ENCODE measurements at regions not wholly inside any gene's neighbourhood (a gene's known extent, or its start where the extent isn't known, plus 50 kb on each side); places are given as distances from the start of the nearest gene placed in this dataset.

DNA sequence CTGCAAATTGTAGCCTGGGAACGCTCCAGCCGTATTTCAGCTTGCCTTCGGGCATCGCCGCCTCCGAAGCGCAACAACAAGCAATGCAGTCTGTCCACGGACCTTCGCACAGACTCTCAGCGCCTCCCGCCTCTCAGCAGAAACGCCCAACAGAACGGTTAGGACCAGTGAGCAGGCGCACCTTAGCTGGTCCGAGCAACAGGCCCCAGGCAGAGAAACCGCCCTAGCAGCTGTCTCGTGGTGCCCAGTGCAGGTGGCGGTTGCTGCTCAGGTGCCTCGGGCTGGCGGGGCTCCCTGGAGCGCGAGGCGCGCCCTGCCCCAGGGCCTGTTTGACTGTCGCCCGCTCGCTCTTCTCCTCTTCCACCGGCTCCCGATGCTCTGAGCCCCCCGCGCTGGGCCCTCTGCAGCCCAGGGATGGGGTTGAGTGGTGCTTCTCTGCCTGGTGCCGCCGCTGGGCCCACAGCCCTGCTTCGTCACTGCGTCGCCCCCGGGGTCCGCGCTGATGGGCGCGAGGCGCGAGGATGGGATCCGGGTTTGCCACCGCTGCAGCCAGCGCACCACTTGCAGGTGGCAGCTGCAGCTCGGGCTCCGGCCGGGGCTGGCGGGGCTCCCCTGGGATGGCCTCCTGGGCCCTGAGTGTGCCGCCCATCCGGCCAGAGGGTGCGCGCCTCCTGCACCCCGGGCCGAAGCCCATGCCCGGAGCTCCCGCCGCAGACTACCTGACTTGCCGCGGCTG is 268.4 kb upstream of the FRG2C start:
- TF ChIP-seq, protein P1, sequence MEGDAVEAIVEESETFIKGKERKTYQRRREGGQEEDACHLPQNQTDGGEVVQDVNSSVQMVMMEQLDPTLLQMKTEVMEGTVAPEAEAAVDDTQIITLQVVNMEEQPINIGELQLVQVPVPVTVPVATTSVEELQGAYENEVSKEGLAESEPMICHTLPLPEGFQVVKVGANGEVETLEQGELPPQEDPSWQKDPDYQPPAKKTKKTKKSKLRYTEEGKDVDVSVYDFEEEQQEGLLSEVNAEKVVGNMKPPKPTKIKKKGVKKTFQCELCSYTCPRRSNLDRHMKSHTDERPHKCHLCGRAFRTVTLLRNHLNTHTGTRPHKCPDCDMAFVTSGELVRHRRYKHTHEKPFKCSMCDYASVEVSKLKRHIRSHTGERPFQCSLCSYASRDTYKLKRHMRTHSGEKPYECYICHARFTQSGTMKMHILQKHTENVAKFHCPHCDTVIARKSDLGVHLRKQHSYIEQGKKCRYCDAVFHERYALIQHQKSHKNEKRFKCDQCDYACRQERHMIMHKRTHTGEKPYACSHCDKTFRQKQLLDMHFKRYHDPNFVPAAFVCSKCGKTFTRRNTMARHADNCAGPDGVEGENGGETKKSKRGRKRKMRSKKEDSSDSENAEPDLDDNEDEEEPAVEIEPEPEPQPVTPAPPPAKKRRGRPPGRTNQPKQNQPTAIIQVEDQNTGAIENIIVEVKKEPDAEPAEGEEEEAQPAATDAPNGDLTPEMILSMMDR (IDR thresholded peaks at IDR 0.05), result no peak
- TF ChIP-seq RAD21 (IDR thresholded peaks at IDR 0.05; ENCODE audit: low read length), result no peak
- no peak for TF ChIP-seq EZH2phosphoT487 (IDR thresholded peaks at IDR 0.05; ENCODE audit: borderline replicate concordance, low read depth)
- TF ChIP-seq, protein P2, sequence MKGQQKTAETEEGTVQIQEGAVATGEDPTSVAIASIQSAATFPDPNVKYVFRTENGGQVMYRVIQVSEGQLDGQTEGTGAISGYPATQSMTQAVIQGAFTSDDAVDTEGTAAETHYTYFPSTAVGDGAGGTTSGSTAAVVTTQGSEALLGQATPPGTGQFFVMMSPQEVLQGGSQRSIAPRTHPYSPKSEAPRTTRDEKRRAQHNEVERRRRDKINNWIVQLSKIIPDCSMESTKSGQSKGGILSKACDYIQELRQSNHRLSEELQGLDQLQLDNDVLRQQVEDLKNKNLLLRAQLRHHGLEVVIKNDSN (IDR thresholded peaks at IDR 0.05; ENCODE audit: borderline replicate concordance, low read depth), result no peak
- no peak for TF ChIP-seq EP300 (IDR thresholded peaks at IDR 0.05; ENCODE audit: borderline replicate concordance in 1 of 2, low read depth in 1 of 2, low read length in 1 of 2)
- TF ChIP-seq NFIC (IDR thresholded peaks at IDR 0.05; ENCODE audit: borderline replicate concordance), result no peak
- TF ChIP-seq FOXJ3 (CRISPR knock-in tag; IDR thresholded peaks at IDR 0.05), result no peak
- TF ChIP-seq TCF12 (IDR thresholded peaks at IDR 0.05), result no peak
- TF ChIP-seq, protein P3, sequence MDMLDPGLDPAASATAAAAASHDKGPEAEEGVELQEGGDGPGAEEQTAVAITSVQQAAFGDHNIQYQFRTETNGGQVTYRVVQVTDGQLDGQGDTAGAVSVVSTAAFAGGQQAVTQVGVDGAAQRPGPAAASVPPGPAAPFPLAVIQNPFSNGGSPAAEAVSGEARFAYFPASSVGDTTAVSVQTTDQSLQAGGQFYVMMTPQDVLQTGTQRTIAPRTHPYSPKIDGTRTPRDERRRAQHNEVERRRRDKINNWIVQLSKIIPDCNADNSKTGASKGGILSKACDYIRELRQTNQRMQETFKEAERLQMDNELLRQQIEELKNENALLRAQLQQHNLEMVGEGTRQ (IDR thresholded peaks at IDR 0.05; ENCODE audit: borderline replicate concordance, low read depth, low read length), result no peak
- no peak for TF ChIP-seq TEAD4 (IDR thresholded peaks at IDR 0.05; ENCODE audit: borderline replicate concordance, insufficient read depth)
- no peak for TF ChIP-seq POLR2AphosphoS5 (IDR thresholded peaks at IDR 0.05; ENCODE audit: low read depth, low read length)
- TF ChIP-seq, protein P4, sequence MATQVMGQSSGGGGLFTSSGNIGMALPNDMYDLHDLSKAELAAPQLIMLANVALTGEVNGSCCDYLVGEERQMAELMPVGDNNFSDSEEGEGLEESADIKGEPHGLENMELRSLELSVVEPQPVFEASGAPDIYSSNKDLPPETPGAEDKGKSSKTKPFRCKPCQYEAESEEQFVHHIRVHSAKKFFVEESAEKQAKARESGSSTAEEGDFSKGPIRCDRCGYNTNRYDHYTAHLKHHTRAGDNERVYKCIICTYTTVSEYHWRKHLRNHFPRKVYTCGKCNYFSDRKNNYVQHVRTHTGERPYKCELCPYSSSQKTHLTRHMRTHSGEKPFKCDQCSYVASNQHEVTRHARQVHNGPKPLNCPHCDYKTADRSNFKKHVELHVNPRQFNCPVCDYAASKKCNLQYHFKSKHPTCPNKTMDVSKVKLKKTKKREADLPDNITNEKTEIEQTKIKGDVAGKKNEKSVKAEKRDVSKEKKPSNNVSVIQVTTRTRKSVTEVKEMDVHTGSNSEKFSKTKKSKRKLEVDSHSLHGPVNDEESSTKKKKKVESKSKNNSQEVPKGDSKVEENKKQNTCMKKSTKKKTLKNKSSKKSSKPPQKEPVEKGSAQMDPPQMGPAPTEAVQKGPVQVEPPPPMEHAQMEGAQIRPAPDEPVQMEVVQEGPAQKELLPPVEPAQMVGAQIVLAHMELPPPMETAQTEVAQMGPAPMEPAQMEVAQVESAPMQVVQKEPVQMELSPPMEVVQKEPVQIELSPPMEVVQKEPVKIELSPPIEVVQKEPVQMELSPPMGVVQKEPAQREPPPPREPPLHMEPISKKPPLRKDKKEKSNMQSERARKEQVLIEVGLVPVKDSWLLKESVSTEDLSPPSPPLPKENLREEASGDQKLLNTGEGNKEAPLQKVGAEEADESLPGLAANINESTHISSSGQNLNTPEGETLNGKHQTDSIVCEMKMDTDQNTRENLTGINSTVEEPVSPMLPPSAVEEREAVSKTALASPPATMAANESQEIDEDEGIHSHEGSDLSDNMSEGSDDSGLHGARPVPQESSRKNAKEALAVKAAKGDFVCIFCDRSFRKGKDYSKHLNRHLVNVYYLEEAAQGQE (IDR thresholded peaks at IDR 0.05; ENCODE audit: low read depth, low read length), result no peak
- TF ChIP-seq, protein P5, sequence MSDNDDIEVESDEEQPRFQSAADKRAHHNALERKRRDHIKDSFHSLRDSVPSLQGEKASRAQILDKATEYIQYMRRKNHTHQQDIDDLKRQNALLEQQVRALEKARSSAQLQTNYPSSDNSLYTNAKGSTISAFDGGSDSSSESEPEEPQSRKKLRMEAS (IDR thresholded peaks at IDR 0.05; ENCODE audit: low read depth), result no peak
